ENCODE measurements at regions not wholly inside any gene's neighbourhood (a gene's known extent, or its start where the extent isn't known, plus 50 kb on each side); places are given as distances from the start of the nearest gene placed in this dataset.

GRCh38 chr1:191970116-191970515, 188.1 kb upstream of the RGS18 start:
- Mint-ChIP-seq H3K27ac (no peak overlapping the region), H3K4me1 (no peaks in the 10 kb centered on the region), H3K36me3 (no peaks in the 10 kb centered on the region), H3K9me3 (peaks cover 5% of the 10 kb centered on the region), H3K4me3 (no peak overlapping the region), H3K27me3 (ENCODE audit: insufficient read depth, low read depth) (peaks cover 2% of the 10 kb centered on the region)
- H4K20me1 ChIP-seq (ENCODE audit: low read depth) = no peaks in the 10 kb centered on the region
- H3K27me3 ChIP-seq = no peaks in the 10 kb centered on the region
- DNase-seq (ENCODE audit: low spot score) = no peak
- no peak overlapping the region for H2AFZ ChIP-seq (replicated peaks)
- H3F3A ChIP-seq (ENCODE audit: low read depth) = no peaks in the 10 kb centered on the region
- H3K4me1 ChIP-seq = no peaks in the 10 kb centered on the region
- H3K79me2 ChIP-seq (ENCODE audit: low read depth) = no peaks in the 10 kb centered on the region
- H3K4me2 ChIP-seq = no peak overlapping the region
- H3K4me3 ChIP-seq = no peak overlapping the region
- H3K27ac ChIP-seq = no peak overlapping the region
- no peaks in the 10 kb centered on the region for H3K9me3 ChIP-seq (ENCODE audit: low read depth)
- TF ChIP-seq EZH2phosphoT487 (IDR thresholded peaks at IDR 0.05) (no peak), EZH2 (IDR thresholded peaks at IDR 0.05) (no peak), CTCF (IDR thresholded peaks at IDR 0.05) (no peak)
- H3K9ac ChIP-seq = no peak overlapping the region
- no peaks in the 10 kb centered on the region for H3K36me3 ChIP-seq

- Histone ChIP-seq H3K27ac (no peak overlapping the region), H3K36me3 (no peaks in the 10 kb centered on the region), H3K9me3 (ENCODE audit: low read depth) (no peaks in the 10 kb centered on the region), H3K27me3 (no peaks in the 10 kb centered on the region), H3K79me2 (ENCODE audit: low read depth) (no peaks in the 10 kb centered on the region), H4K20me1 (ENCODE audit: low read depth) (no peaks in the 10 kb centered on the region), H3F3A (ENCODE audit: low read depth) (no peaks in the 10 kb centered on the region), H2AFZ (replicated peaks) (no peak overlapping the region), H3K4me3 (no peak overlapping the region), H3K9ac (no peak overlapping the region), H3K4me1 (no peaks in the 10 kb centered on the region), H3K4me2 (no peak overlapping the region)
- no peak for DNase-seq (ENCODE audit: low spot score)
- H3K27me3 Mint-ChIP-seq (ENCODE audit: insufficient read depth, low read depth) = peaks cover 2% of the 10 kb centered on the region
- no peaks in the 10 kb centered on the region for H3K4me1 Mint-ChIP-seq
- H3K9me3 Mint-ChIP-seq = peaks cover 5% of the 10 kb centered on the region
- TF ChIP-seq CTCF (IDR thresholded peaks at IDR 0.05) (no peak), EZH2 (IDR thresholded peaks at IDR 0.05) (no peak)
- H3K36me3 Mint-ChIP-seq = no peaks in the 10 kb centered on the region
- H3K4me3 Mint-ChIP-seq = no peak overlapping the region
- H3K27ac Mint-ChIP-seq = no peak overlapping the region
Observed at GRCh38 chr1:191971447-191971846, 186.8 kb upstream of the RGS18 start.

GRCh38 chr1:191974004-191974403, 184.3 kb upstream of the RGS18 start:
- no peaks in the 10 kb centered on the region for H3F3A ChIP-seq (ENCODE audit: low read depth)
- no peaks in the 10 kb centered on the region for H3K36me3 ChIP-seq
- H2AFZ ChIP-seq (replicated peaks) = no peak overlapping the region
- no peak overlapping the region for H3K4me2 ChIP-seq
- H3K4me1 Mint-ChIP-seq = no peaks in the 10 kb centered on the region
- H3K36me3 Mint-ChIP-seq = no peaks in the 10 kb centered on the region
- no peaks in the 10 kb centered on the region for H4K20me1 ChIP-seq (ENCODE audit: low read depth)
- peaks cover 2% of the 10 kb centered on the region for H3K27me3 Mint-ChIP-seq (ENCODE audit: insufficient read depth, low read depth)
- TF ChIP-seq CTCF (IDR thresholded peaks at IDR 0.05) = no peak
- no peak for TF ChIP-seq EZH2 (IDR thresholded peaks at IDR 0.05)
- no peak for TF ChIP-seq EZH2phosphoT487 (IDR thresholded peaks at IDR 0.05)
- H3K4me3 Mint-ChIP-seq = no peak overlapping the region
- no peaks in the 10 kb centered on the region for H3K79me2 ChIP-seq (ENCODE audit: low read depth)
- H3K9ac ChIP-seq = no peak overlapping the region
- no peak overlapping the region for H3K27ac ChIP-seq
- no peaks in the 10 kb centered on the region for H3K9me3 ChIP-seq (ENCODE audit: low read depth)
- DNase-seq (ENCODE audit: low spot score) = no peak
- peaks cover 5% of the 10 kb centered on the region for H3K9me3 Mint-ChIP-seq
- no peak overlapping the region for H3K4me3 ChIP-seq
- no peaks in the 10 kb centered on the region for H3K4me1 ChIP-seq
- no peak overlapping the region for H3K27ac Mint-ChIP-seq
- H3K27me3 ChIP-seq = no peaks in the 10 kb centered on the region
